CD4-positive, alpha-beta memory T cell (primary cell): ENCODE measurements at regions not wholly inside any gene's neighbourhood (a gene's known extent, or its start where the extent isn't known, plus 50 kb on each side); places are given as distances from the start of the nearest gene placed in this dataset.

Experiments
- CTCF ChIA-PET: fragments of 350-600 bp; sonication (Branson Sonifier 250); formaldehyde crosslinking; loops from one replicate; lab custom pipeline; 2021; ENCODE audit warnings: inconsistent platforms; ENCODE audit not compliant: partially characterized antibody; lab: Charles Lee
- POLR2A ChIA-PET: fragments of 350-600 bp; sonication (Branson Sonifier 250); formaldehyde crosslinking; loops from one replicate; lab custom pipeline; 2021; ENCODE audit not compliant: partially characterized antibody; lab: Charles Lee
- DNase-seq, 5 donors: peaks; one replicate each; pipeline versions ENCODE4 v3.0.0 to v3.0.0-alpha.2; 2020 to 2022; ENCODE audit warnings: mixed read lengths in 1 of 5
- H3K27ac ChIP-seq: one replicate; pipeline ENCODE4 v1.7.0; 2013; ENCODE audit warnings: low read depth, low read length
- H3K27me3 ChIP-seq: 2 replicates; pipeline ENCODE4 v1.7.0; 2013; ENCODE audit warnings: mild to moderate bottlenecking, low read length, moderate library complexity; ENCODE audit not compliant: insufficient read depth
- H3K36me3 ChIP-seq: 2 replicates; pipeline ENCODE4 v1.7.0; 2013; ENCODE audit warnings: mild to moderate bottlenecking, low read length, moderate library complexity; ENCODE audit not compliant: insufficient read depth
- H3K4me1 ChIP-seq: 2 replicates; pipeline ENCODE4 v1.7.0; 2013; ENCODE audit warnings: mild to moderate bottlenecking, low read length, moderate library complexity; ENCODE audit not compliant: insufficient read depth
- H3K4me3 ChIP-seq, 2 donors: one replicate each; pipeline ENCODE4 v1.7.0; 2013; ENCODE audit warnings: low read length in 2 of 2, mild to moderate bottlenecking in 1 of 2
- H3K9me3 ChIP-seq, 2 donors: one replicate each; pipeline ENCODE4 v1.7.0; 2013; ENCODE audit warnings: low read length in 2 of 2, control low read depth in 1 of 2; ENCODE audit not compliant: control insufficient read depth in 1 of 2
- H3K27ac Mint-ChIP-seq, 7 donors: one replicate each; pipeline ENCODE4 v1.8.0; 2020 to 2021; ENCODE audit warnings: mixed read lengths in 7 of 7, mild to moderate bottlenecking in 6 of 7, inconsistent platforms in 3 of 7, moderate library complexity in 3 of 7
- H3K27me3 Mint-ChIP-seq, 2 donors: one replicate each; pipeline ENCODE4 v1.8.0; 2020 to 2021; ENCODE audit warnings: mixed read lengths in 2 of 2
- H3K36me3 Mint-ChIP-seq, 2 donors: one replicate each; pipeline ENCODE4 v1.8.0; 2020 to 2021; ENCODE audit warnings: mixed read lengths in 2 of 2, inconsistent platforms in 1 of 2, mild to moderate bottlenecking in 1 of 2
- H3K4me1 Mint-ChIP-seq, 4 donors: one replicate each; pipeline ENCODE4 v1.8.0; 2020 to 2021; ENCODE audit warnings: mixed read lengths in 4 of 4, mild to moderate bottlenecking in 1 of 4
- H3K4me3 Mint-ChIP-seq, 8 donors: one replicate each; pipeline ENCODE4 v1.8.0; 2020 to 2021; ENCODE audit warnings: mixed read lengths in 8 of 8, mild to moderate bottlenecking in 7 of 8, moderate library complexity in 6 of 8, inconsistent platforms in 3 of 8
- H3K9me3 Mint-ChIP-seq, 8 donors: one replicate each; pipeline ENCODE4 v1.8.0; 2020 to 2021; ENCODE audit warnings: mixed read lengths in 8 of 8, mild to moderate bottlenecking in 5 of 8, inconsistent platforms in 3 of 8, moderate library complexity in 1 of 8
- intact Hi-C: fragments of 100-400 bp; cut with micrococcal nuclease; formaldehyde crosslinking; loops from one replicate; pipeline ENCODE4 v1.15.1; 2023

GRCh38 chr2:220417503-220417902 is 790.1 kb downstream of the SLC4A3 start:
- H3K4me3 ChIP-seq, result no peak overlapping the region
- H3K27me3 ChIP-seq, result no peaks in the 10 kb centered on the region
- H3K36me3 Mint-ChIP-seq, result no peaks in the 10 kb centered on the region
- H3K36me3 ChIP-seq, result no peaks in the 10 kb centered on the region
- H3K27ac Mint-ChIP-seq, result no peak overlapping the region
- intact Hi-C loops, result no loop called here
- ChIA-PET POLR2A (no interaction called here), CTCF (interaction anchor here (0.6 kb wide), 1 partner anchor 1990 kb away, joined by 3 read pairs; no protein-coding TSS in a partner anchor)
- no peaks in the 10 kb centered on the region for H3K27me3 Mint-ChIP-seq
- no peak overlapping the region for H3K27ac ChIP-seq
- no peak overlapping the region for H3K4me3 Mint-ChIP-seq
- no peaks in the 10 kb centered on the region for H3K4me1 Mint-ChIP-seq
- H3K9me3 ChIP-seq, result no peaks in the 10 kb centered on the region
- no peak for DNase-seq
- H3K9me3 Mint-ChIP-seq, result peaks cover 0 to 13% (median 6%) of the 10 kb centered on the region in 8 donors
- H3K4me1 ChIP-seq, result no peaks in the 10 kb centered on the region

DNA sequence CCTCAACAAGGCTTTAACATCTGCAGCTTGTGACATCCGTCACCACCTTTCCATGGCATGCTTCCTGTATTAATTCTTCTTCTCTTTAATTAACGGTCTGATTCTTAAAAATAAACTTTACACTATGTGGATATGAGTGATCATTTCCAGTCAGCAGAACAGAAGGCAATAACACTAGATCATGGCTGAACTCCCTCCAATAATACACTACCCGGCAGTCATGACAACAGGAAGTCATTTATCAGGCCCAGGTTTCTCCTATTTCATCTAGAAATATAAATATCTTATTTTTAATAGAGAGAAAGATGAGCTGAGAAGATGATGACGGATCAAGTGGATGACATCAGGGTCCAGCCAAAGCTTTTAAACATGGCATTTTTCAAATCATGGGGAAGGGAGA is 792.2 kb downstream of the SLC4A3 start:
- POLR2A ChIA-PET, result no interaction called here

GRCh38 chr2:220420820-220421219 is 793.4 kb downstream of the SLC4A3 start:
- intact Hi-C loops, result no loop called here
- Mint-ChIP-seq H3K27me3 (no peaks in the 10 kb centered on the region), H3K4me3 (no peak overlapping the region), H3K27ac (no peak overlapping the region), H3K9me3 (peaks cover 0 to 12% (median under 1%) of the 10 kb centered on the region in 8 donors), H3K4me1 (no peaks in the 10 kb centered on the region), H3K36me3 (no peaks in the 10 kb centered on the region)
- ChIA-PET CTCF (no interaction called here), POLR2A (no interaction called here)
- Histone ChIP-seq H3K27ac (no peak overlapping the region), H3K9me3 (no peaks in the 10 kb centered on the region), H3K4me1 (no peaks in the 10 kb centered on the region), H3K36me3 (no peaks in the 10 kb centered on the region), H3K4me3 (no peak overlapping the region), H3K27me3 (no peaks in the 10 kb centered on the region)
- DNase-seq, result no peak

More for the DNA sequence above, 792.2 kb downstream of the SLC4A3 start:
- DNase-seq, result no peak
- H3K9me3 Mint-ChIP-seq, result peaks cover 0 to 12% (median 2%) of the 10 kb centered on the region in 8 donors
- H3K36me3 Mint-ChIP-seq, result no peaks in the 10 kb centered on the region
- H3K27ac Mint-ChIP-seq, result no peak overlapping the region
- H3K27ac ChIP-seq, result no peak overlapping the region
- no peaks in the 10 kb centered on the region for H3K9me3 ChIP-seq
- no peak overlapping the region for H3K4me3 Mint-ChIP-seq
- H3K27me3 Mint-ChIP-seq, result no peaks in the 10 kb centered on the region
- no peaks in the 10 kb centered on the region for H3K4me1 Mint-ChIP-seq
- no peaks in the 10 kb centered on the region for H3K36me3 ChIP-seq
- no peak overlapping the region for H3K4me3 ChIP-seq
- H3K27me3 ChIP-seq, result no peaks in the 10 kb centered on the region
- H3K4me1 ChIP-seq, result no peaks in the 10 kb centered on the region
- CTCF ChIA-PET, result no interaction called here
- intact Hi-C loops, result no loop called here

DNA sequence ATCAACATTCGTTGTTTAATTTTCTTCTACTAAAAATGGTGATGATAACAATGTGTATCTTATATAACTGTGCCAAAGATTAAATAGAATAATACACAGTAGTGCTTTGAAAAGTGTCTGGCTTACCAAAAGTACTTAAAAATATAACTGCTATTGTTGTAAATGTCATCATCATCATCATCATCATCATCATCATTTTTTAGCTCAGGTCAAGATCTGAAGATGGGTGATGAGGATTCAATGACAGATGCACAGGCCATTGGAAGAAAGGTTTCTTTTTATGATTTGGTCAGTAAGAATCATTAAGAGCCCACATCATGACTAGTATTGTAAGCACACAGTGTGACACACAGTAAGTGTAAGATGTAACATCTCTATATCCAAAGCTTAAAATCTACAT is 795.2 kb downstream of the SLC4A3 start:
- intact Hi-C loops, result no loop called here
- no peak for DNase-seq
- H3K4me1 ChIP-seq, result no peaks in the 10 kb centered on the region
- Mint-ChIP-seq H3K36me3 (no peaks in the 10 kb centered on the region), H3K4me3 (no peak overlapping the region), H3K9me3 (peaks cover 0 to 8% (median 2%) of the 10 kb centered on the region in 8 donors), H3K27ac (no peak overlapping the region), H3K27me3 (peaks cover 0 to 3% of the 10 kb centered on the region in 2 donors), H3K4me1 (no peaks in the 10 kb centered on the region)
- ChIA-PET POLR2A (no interaction called here), CTCF (no interaction called here)
- H3K9me3 ChIP-seq, result no peaks in the 10 kb centered on the region
- H3K27me3 ChIP-seq, result no peaks in the 10 kb centered on the region
- H3K27ac ChIP-seq, result no peak overlapping the region
- H3K4me3 ChIP-seq, result no peak overlapping the region
- no peaks in the 10 kb centered on the region for H3K36me3 ChIP-seq

DNA sequence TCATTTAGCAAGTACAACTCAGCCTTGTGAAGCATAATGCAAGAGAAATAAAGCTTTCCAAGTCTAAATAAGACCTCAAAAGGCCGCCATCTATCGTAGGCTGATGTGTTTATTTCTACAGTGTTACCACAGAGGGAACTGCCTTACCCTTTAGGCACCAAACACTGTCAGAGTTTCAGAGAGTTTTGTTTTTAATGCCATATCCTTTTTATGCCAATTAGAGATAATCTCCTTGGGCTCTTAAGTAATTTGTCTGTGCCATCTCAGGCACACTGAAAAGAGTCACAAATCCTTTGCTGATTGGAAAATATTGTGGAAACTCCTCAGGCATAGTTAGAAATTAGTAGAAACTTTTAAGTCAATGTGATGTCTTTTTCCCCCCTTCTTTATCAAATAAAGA is 797.1 kb downstream of the SLC4A3 start:
- POLR2A ChIA-PET, result no interaction called here

GRCh38 chr2:220432645-220433044 is 805.2 kb downstream of the SLC4A3 start:
- Histone ChIP-seq H3K9me3 (no peaks in the 10 kb centered on the region), H3K36me3 (no peaks in the 10 kb centered on the region), H3K27me3 (no peaks in the 10 kb centered on the region), H3K27ac (no peak overlapping the region), H3K4me3 (no peak overlapping the region), H3K4me1 (no peaks in the 10 kb centered on the region)
- Mint-ChIP-seq H3K4me3 (no peak overlapping the region), H3K27me3 (no peaks in the 10 kb centered on the region), H3K27ac (no peak overlapping the region), H3K36me3 (no peaks in the 10 kb centered on the region), H3K9me3 (peaks cover 0 to 3% (median 0%) of the 10 kb centered on the region in 8 donors), H3K4me1 (no peaks in the 10 kb centered on the region)
- intact Hi-C loops, result no loop called here
- ChIA-PET POLR2A (no interaction called here), CTCF (no interaction called here)
- no peak for DNase-seq

More for the DNA sequence above, 797.1 kb downstream of the SLC4A3 start:
- H3K36me3 Mint-ChIP-seq, result no peaks in the 10 kb centered on the region
- no peak overlapping the region for H3K4me3 Mint-ChIP-seq
- intact Hi-C loops, result no loop called here
- H3K27me3 Mint-ChIP-seq, result peaks cover 0 to 3% of the 10 kb centered on the region in 2 donors
- Histone ChIP-seq H3K27me3 (no peaks in the 10 kb centered on the region), H3K9me3 (no peaks in the 10 kb centered on the region), H3K4me3 (no peak overlapping the region), H3K27ac (no peak overlapping the region), H3K4me1 (no peaks in the 10 kb centered on the region), H3K36me3 (no peaks in the 10 kb centered on the region)
- peaks cover 0 to 8% (median 1%) of the 10 kb centered on the region in 8 donors for H3K9me3 Mint-ChIP-seq
- no peaks in the 10 kb centered on the region for H3K4me1 Mint-ChIP-seq
- CTCF ChIA-PET, result no interaction called here
- no peak for DNase-seq
- H3K27ac Mint-ChIP-seq, result no peak overlapping the region

GRCh38 chr2:220433131-220433530 is 805.7 kb downstream of the SLC4A3 start:
- H3K9me3 Mint-ChIP-seq, result peaks cover 0 to 3% (median 0%) of the 10 kb centered on the region in 8 donors
- H3K4me3 Mint-ChIP-seq, result no peak overlapping the region
- H3K36me3 Mint-ChIP-seq, result no peaks in the 10 kb centered on the region
- Histone ChIP-seq H3K4me3 (no peak overlapping the region), H3K36me3 (no peaks in the 10 kb centered on the region), H3K27ac (no peak overlapping the region), H3K27me3 (no peaks in the 10 kb centered on the region), H3K4me1 (no peaks in the 10 kb centered on the region), H3K9me3 (no peaks in the 10 kb centered on the region)
- no peaks in the 10 kb centered on the region for H3K4me1 Mint-ChIP-seq
- H3K27ac Mint-ChIP-seq, result no peak overlapping the region
- intact Hi-C loops, result no loop called here
- POLR2A ChIA-PET, result no interaction called here
- no peak for DNase-seq
- CTCF ChIA-PET, result no interaction called here
- no peaks in the 10 kb centered on the region for H3K27me3 Mint-ChIP-seq

- no peaks in the 10 kb centered on the region for H3K27me3 ChIP-seq
Measured at GRCh38 chr2:220434385-220434784, 807.0 kb downstream of the SLC4A3 start.

More at GRCh38 chr2:220434385-220434784, 807.0 kb downstream of the SLC4A3 start:
- H3K4me1 ChIP-seq, result no peaks in the 10 kb centered on the region
- no peak for DNase-seq
- H3K9me3 Mint-ChIP-seq, result peaks cover 0 to 6% (median 0%) of the 10 kb centered on the region in 8 donors
- CTCF ChIA-PET, result no interaction called here
- no peaks in the 10 kb centered on the region for H3K36me3 ChIP-seq
- intact Hi-C loops, result no loop called here
- H3K9me3 ChIP-seq, result no peaks in the 10 kb centered on the region
- no peak overlapping the region for H3K27ac ChIP-seq
- no peak overlapping the region for H3K4me3 ChIP-seq
- H3K27me3 Mint-ChIP-seq, result no peaks in the 10 kb centered on the region
- POLR2A ChIA-PET, result no interaction called here
- no peaks in the 10 kb centered on the region for H3K4me1 Mint-ChIP-seq
- H3K27ac Mint-ChIP-seq, result no peak overlapping the region
- no peaks in the 10 kb centered on the region for H3K36me3 Mint-ChIP-seq
- H3K4me3 Mint-ChIP-seq, result no peak overlapping the region
